DND-41 (cell line): ENCODE measurements at regions not wholly inside any gene's neighbourhood (a gene's known extent, or its start where the extent isn't known, plus 50 kb on each side); places are given as distances from the start of the nearest gene placed in this dataset.

Source experiments
- CTCF ChIP-seq: IDR thresholded peaks from 2 replicates; pipeline ENCODE4 v1.5.1; 2012; ENCODE audit warnings: borderline replicate concordance, low read length, moderate library complexity, mild to moderate bottlenecking; ENCODE audit not compliant: poor library complexity, severe bottlenecking; ENCODE audit errors: extremely low read depth
- EZH2 ChIP-seq: IDR thresholded peaks from 3 replicates; pipeline ENCODE4 v1.6.1; 2012; ENCODE audit warnings: borderline replicate concordance, low read depth, mild to moderate bottlenecking, moderate library complexity, low read length, inconsistent platforms; ENCODE audit not compliant: severe bottlenecking

GRCh38 chr7:125130173-125130572 is 200.5 kb upstream of the POT1 start:
- no peak for TF ChIP-seq CTCF
- no peak for TF ChIP-seq EZH2
